HUDEP-2 (cell line): ENCODE measurements at regions not wholly inside any gene's neighbourhood (a gene's known extent, or its start where the extent isn't known, plus 50 kb on each side); places are given as distances from the start of the nearest gene placed in this dataset.
"Not testable (repeated sequence)": the region's sequence is repeated elsewhere in the genome, so short reads cannot be mapped to it uniquely, and the experiment has no call there.

ENCODE experiments used
- DNase-seq, 76 experiments: peaks; one replicate each; lab custom pipeline; 2025; ENCODE audit not compliant: unreplicated experiment in 76 of 76; lab: John Stamatoyannopoulos, UW

GRCh38 chr22:47315862-47316419 is 553.5 kb downstream of the TBC1D22A start:
- DNase-seq = no peak

GRCh38 chr22:47310601-47311000 is 548.2 kb downstream of the TBC1D22A start:
- DNase-seq = no peak

- no peak for DNase-seq
Measured at GRCh38 chr22:47309946-47310345, 547.5 kb downstream of the TBC1D22A start.

- no peak for DNase-seq
Measured at GRCh38 chr22:47309476-47309875, 547.0 kb downstream of the TBC1D22A start.

- DNase-seq = no peak
Measured at GRCh38 chr22:47308886-47309285, 546.4 kb downstream of the TBC1D22A start.

GRCh38 chr22:47307822-47308221 is 545.4 kb downstream of the TBC1D22A start:
- no peak for DNase-seq

- DNase-seq = peak in 12 of 76 experiments; percentile 1 to 34 (median 6)
Measured at GRCh38 chr22:47307326-47307725, 544.9 kb downstream of the TBC1D22A start.

- no peak for DNase-seq
Measured at GRCh38 chr22:47304854-47305253, 542.4 kb downstream of the TBC1D22A start.

- DNase-seq = no peak
Measured at GRCh38 chr22:47304191-47304831, 541.9 kb downstream of the TBC1D22A start.

GRCh38 chr22:47303161-47303890 is 540.9 kb downstream of the TBC1D22A start:
- no peak for DNase-seq

GRCh38 chr22:47302587-47302986 is 540.1 kb downstream of the TBC1D22A start:
- DNase-seq = not testable (repeated sequence)

- no peak for DNase-seq
Measured at GRCh38 chr22:47301820-47302475, 539.5 kb downstream of the TBC1D22A start.

GRCh38 chr22:47300698-47301405 is 538.4 kb downstream of the TBC1D22A start:
- no peak for DNase-seq

GRCh38 chr22:47299863-47300697 is 537.6 kb downstream of the TBC1D22A start:
- DNase-seq = no peak

- no peak for DNase-seq
Measured at GRCh38 chr22:47299211-47299862, 536.9 kb downstream of the TBC1D22A start.

- no peak for DNase-seq
Measured at GRCh38 chr22:47298017-47298785, 535.8 kb downstream of the TBC1D22A start.

- DNase-seq = no peak
Measured at GRCh38 chr22:47297261-47298016, 535.0 kb downstream of the TBC1D22A start.
